ENCODE measurements at regions not wholly inside any gene's neighbourhood (a gene's known extent, or its start where the extent isn't known, plus 50 kb on each side); places are given as distances from the start of the nearest gene placed in this dataset.

DNA sequence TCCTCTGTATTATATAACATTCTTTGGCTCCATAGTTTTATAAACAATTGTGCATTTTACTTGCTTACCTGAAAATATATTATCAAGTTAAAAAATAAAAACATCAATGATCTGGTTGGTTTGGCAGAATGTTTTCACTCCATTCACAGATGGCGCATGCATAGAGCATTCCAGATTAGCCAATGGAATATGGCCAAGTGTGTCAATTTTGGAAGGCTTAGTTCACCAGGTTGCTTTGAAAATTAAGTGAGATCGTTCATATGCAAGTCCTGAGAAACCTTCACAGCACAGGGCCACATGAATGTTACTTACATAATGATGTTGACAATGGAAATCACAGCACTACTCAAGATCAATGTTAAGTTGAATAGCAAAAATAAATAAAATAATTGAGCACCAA is 335.7 kb downstream of the GRB14 start:
- Histone ChIP-seq H2AFZ (ENCODE audit: low read depth, low read length, poor library complexity, severe bottlenecking) (no peak overlapping the region), H4K20me1 (ENCODE audit: insufficient read depth) (no peaks in the 10 kb centered on the region), H3K36me3 (ENCODE audit: control insufficient read depth in 1 of 2, insufficient read depth in 2 of 2, low read length in 2 of 2) (no peaks in the 10 kb centered on the region), H3K9me3 (ENCODE audit: control insufficient read depth in 1 of 2, insufficient read depth in 1 of 2, low read depth in 1 of 2, low read length in 2 of 2) (no peaks in the 10 kb centered on the region), H3K79me2 (ENCODE audit: insufficient read depth, low read length) (no peaks in the 10 kb centered on the region), H3K27me3 (ENCODE audit: insufficient read depth, low read length) (no peaks in the 10 kb centered on the region), H3K4me2 (ENCODE audit: low read length) (no peak overlapping the region), H3K9me2 (ENCODE audit: insufficient read depth) (no peaks in the 10 kb centered on the region), H3K4me3 (replicated peaks in 1 of 2; ENCODE audit: low read depth in 1 of 2, low read length in 2 of 2) (no peak overlapping the region), H3K27ac (ENCODE audit: low read depth, low read length) (no peak overlapping the region), H3K9ac (ENCODE audit: low read length) (no peak overlapping the region), H3K4me1 (ENCODE audit: control insufficient read depth in 1 of 2, insufficient read depth in 2 of 2, low read length in 2 of 2) (no peaks in the 10 kb centered on the region)
- intact Hi-C loops (cut with micrococcal nuclease): no loop called here
- BruUV-seq (replicated peaks): no TSS peak
- ATAC-seq (no peak), DNase-seq (ENCODE audit: low read depth, low spot score) (no peak)
- RAD21 ChIA-PET (ENCODE audit: low non-redundant PET in 1 of 2, low total read pairs in 2 of 2, uncharacterized antibody in 2 of 2, unreplicated experiment in 2 of 2): no interaction called here
- CTCF ChIA-PET: no interaction called here
- TF ChIP-seq SIN3A (IDR thresholded peaks at IDR 0.05; ENCODE audit: low read depth) (no peak), EZH2phosphoT487 (IDR thresholded peaks at IDR 0.05; ENCODE audit: borderline replicate concordance) (no peak), JUND (IDR thresholded peaks at IDR 0.05) (no peak), ZFX (IDR thresholded peaks at IDR 0.05) (no peak), POLR2AphosphoS5 (IDR thresholded peaks at IDR 0.05; ENCODE audit: low read depth, low read length) (no peak), YY1 (IDR thresholded peaks at IDR 0.05; ENCODE audit: extremely low read depth, insufficient replicate concordance, low read depth, low read length) (no peak), CEBPB (IDR thresholded peaks at IDR 0.05; ENCODE audit: low read depth) (no peak), FOSL1 (IDR thresholded peaks at IDR 0.05; ENCODE audit: low read depth) (no peak), SP1 (IDR thresholded peaks at IDR 0.05; ENCODE audit: low read depth) (no peak), ZNF274 (IDR thresholded peaks at IDR 0.05; ENCODE audit: low read depth, low read length) (no peak), EGR1 (IDR thresholded peaks at IDR 0.05; ENCODE audit: low read depth) (no peak), TCF7L2 (IDR thresholded peaks at IDR 0.05; ENCODE audit: borderline replicate concordance, extremely low read depth, insufficient read depth, insufficient read length) (no peak), CBX3 (IDR thresholded peaks at IDR 0.05; ENCODE audit: low read depth) (no peak)
- TF ChIP-seq, protein P1, sequence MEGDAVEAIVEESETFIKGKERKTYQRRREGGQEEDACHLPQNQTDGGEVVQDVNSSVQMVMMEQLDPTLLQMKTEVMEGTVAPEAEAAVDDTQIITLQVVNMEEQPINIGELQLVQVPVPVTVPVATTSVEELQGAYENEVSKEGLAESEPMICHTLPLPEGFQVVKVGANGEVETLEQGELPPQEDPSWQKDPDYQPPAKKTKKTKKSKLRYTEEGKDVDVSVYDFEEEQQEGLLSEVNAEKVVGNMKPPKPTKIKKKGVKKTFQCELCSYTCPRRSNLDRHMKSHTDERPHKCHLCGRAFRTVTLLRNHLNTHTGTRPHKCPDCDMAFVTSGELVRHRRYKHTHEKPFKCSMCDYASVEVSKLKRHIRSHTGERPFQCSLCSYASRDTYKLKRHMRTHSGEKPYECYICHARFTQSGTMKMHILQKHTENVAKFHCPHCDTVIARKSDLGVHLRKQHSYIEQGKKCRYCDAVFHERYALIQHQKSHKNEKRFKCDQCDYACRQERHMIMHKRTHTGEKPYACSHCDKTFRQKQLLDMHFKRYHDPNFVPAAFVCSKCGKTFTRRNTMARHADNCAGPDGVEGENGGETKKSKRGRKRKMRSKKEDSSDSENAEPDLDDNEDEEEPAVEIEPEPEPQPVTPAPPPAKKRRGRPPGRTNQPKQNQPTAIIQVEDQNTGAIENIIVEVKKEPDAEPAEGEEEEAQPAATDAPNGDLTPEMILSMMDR (IDR thresholded peaks at IDR 0.05 in 2 of 3, conservative IDR thresholded peaks at IDR 0.05 in 1 of 3; ENCODE audit: borderline replicate concordance in 1 of 3, insufficient read depth in 1 of 3, low read depth in 2 of 3, low read length in 2 of 3): no peak
- TF ChIP-seq, protein P2, sequence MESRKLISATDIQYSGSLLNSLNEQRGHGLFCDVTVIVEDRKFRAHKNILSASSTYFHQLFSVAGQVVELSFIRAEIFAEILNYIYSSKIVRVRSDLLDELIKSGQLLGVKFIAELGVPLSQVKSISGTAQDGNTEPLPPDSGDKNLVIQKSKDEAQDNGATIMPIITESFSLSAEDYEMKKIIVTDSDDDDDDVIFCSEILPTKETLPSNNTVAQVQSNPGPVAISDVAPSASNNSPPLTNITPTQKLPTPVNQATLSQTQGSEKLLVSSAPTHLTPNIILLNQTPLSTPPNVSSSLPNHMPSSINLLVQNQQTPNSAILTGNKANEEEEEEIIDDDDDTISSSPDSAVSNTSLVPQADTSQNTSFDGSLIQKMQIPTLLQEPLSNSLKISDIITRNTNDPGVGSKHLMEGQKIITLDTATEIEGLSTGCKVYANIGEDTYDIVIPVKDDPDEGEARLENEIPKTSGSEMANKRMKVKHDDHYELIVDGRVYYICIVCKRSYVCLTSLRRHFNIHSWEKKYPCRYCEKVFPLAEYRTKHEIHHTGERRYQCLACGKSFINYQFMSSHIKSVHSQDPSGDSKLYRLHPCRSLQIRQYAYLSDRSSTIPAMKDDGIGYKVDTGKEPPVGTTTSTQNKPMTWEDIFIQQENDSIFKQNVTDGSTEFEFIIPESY (IDR thresholded peaks at IDR 0.05; ENCODE audit: extremely low read depth, insufficient replicate concordance, low read length): no peak
- TF ChIP-seq, protein P3, sequence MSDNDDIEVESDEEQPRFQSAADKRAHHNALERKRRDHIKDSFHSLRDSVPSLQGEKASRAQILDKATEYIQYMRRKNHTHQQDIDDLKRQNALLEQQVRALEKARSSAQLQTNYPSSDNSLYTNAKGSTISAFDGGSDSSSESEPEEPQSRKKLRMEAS (IDR thresholded peaks at IDR 0.05): no peak
- POLR2A ChIA-PET: no interaction called here
